GM23248 (cell line): ENCODE measurements at regions not wholly inside any gene's neighbourhood (a gene's known extent, or its start where the extent isn't known, plus 50 kb on each side); places are given as distances from the start of the nearest gene placed in this dataset.

Source experiments
- EZH2 ChIP-seq: fragments of 200-600 bp; sonication (generic); IDR thresholded peaks from 2 replicates; pipeline ENCODE4 v1.6.1; 2018; ENCODE audit warnings: antibody characterized with exemption, mild to moderate bottlenecking; ENCODE audit not compliant: insufficient read depth, poor library complexity, severe bottlenecking
- EZH2phosphoT487 ChIP-seq: fragments of 200-600 bp; sonication (generic); IDR thresholded peaks from 2 replicates; pipeline ENCODE4 v1.6.1; 2018; ENCODE audit warnings: antibody characterized with exemption, moderate library complexity, mild to moderate bottlenecking, low read depth; ENCODE audit not compliant: insufficient read depth

DNA sequence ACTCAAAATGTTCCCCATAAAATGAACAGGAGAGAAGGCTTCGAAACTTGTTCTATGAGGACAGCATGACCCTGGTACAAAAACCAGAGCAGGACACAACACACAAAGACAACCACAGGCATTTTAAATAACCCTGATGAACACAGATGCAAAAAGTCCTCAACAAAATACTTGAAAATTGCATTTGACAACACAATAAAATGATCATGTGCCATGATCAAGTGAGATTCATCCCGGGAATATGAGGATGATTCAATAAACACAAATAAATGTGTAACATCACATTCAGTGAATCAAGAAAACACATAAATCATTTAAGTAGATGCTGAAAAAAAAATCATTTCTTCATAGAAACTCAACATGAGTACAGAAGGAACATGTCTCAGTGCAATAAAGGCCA is 208.4 kb upstream of the WSB1 start:
- TF ChIP-seq EZH2 (no peak), EZH2phosphoT487 (no peak)
